Small intestine (tissue), 7 donors: ENCODE measurements at regions not wholly inside any gene's neighbourhood (a gene's known extent, or its start where the extent isn't known, plus 50 kb on each side); places are given as distances from the start of the nearest gene placed in this dataset.

ENCODE experiments used
- DNase-seq, 2 donors: peaks; one replicate each; pipeline versions ENCODE4 v3.0.0 to v3.0.0-alpha.2; 2013
- FAIRE-seq: peaks from 2 replicates; lab custom pipeline; 2012; peaks lifted over from hg19 to GRCh38; lab: Jason Lieb, UNC
- H3K27ac ChIP-seq, 3 donors: one replicate each; pipeline ENCODE4 v1.5.1; 2013; ENCODE audit warnings: low read length in 2 of 3, mild to moderate bottlenecking in 2 of 3, control low read depth in 1 of 3, inconsistent platforms in 1 of 3, low read depth in 1 of 3, moderate library complexity in 1 of 3
- H3K27me3 ChIP-seq, 3 donors: one replicate each; pipeline ENCODE4 v1.6.1; 2013; ENCODE audit warnings: low read length in 3 of 3, inconsistent platforms in 1 of 3; ENCODE audit not compliant: control insufficient read depth in 3 of 3, insufficient read depth in 3 of 3
- H3K36me3 ChIP-seq, 3 donors: one replicate each; pipeline ENCODE4 v1.6.1; 2013; ENCODE audit warnings: low read length in 3 of 3, inconsistent platforms in 1 of 3, low read depth in 1 of 3, mild to moderate bottlenecking in 1 of 3, moderate library complexity in 1 of 3; ENCODE audit not compliant: control insufficient read depth in 3 of 3, insufficient read depth in 2 of 3
- H3K4me1 ChIP-seq, 3 donors: one replicate each; pipeline ENCODE4 v1.6.1; 2013; ENCODE audit warnings: low read length in 2 of 3, inconsistent platforms in 1 of 3, low read depth in 1 of 3, mild to moderate bottlenecking in 1 of 3, moderate library complexity in 1 of 3; ENCODE audit not compliant: control insufficient read depth in 3 of 3, insufficient read depth in 2 of 3
- H3K4me3 ChIP-seq, 3 donors: one replicate each; pipeline ENCODE4 v1.5.1; 2013; ENCODE audit warnings: low read length in 3 of 3, control low read depth in 1 of 3, inconsistent platforms in 1 of 3, low read depth in 1 of 3, mild to moderate bottlenecking in 1 of 3, moderate library complexity in 1 of 3
- H3K9me3 ChIP-seq, 2 donors: one replicate each; pipeline ENCODE4 v1.6.1; 2013; ENCODE audit warnings: low read depth in 1 of 2, low read length in 1 of 2; ENCODE audit not compliant: control insufficient read depth in 2 of 2, insufficient read depth in 1 of 2
- WGBS, 3 donors: extraction: QIAGEN DNeasy Blood & Tissue Kit; methylation state at CpG; one replicate each; pipeline ENCODE4 v1.1.7; 2013; 5-methylcytosine and 5-hydroxymethylcytosine counted together
- donor health status: healthy with polysubstance abuse.
- donor health status: control.
- donor health status: control.
- donor health status: Bipolar disorder and iron deficiency.
- donor health status: healthy.

DNA sequence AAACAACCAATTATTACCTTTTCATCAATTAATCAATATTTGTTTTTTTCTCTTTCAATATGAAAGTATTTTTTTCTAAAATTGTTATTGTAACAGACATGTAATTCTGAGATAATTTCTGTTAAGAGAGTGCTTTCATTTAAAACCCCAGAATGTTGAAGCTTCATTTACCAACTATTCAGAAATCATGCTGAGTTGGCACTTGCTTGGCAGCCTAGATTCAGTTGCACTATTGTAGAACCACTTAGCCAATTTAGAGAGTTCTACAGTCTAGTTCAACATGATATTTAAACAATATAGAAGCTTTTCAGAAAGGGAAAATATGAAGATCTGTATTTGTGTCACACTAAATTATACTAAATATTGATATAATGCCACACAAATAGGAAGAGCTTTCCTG lies 56.1 kb upstream of the NKAIN2 start:
- H3K9me3 ChIP-seq = no peaks in the 10 kb centered on the region
- H3K27me3 ChIP-seq = no peaks in the 10 kb centered on the region
- no peak for DNase-seq
- no peaks in the 10 kb centered on the region for H3K4me1 ChIP-seq
- no peak for FAIRE-seq
- no peak overlapping the region for H3K4me3 ChIP-seq
- no peak overlapping the region for H3K27ac ChIP-seq
- no peaks in the 10 kb centered on the region for H3K36me3 ChIP-seq

DNA sequence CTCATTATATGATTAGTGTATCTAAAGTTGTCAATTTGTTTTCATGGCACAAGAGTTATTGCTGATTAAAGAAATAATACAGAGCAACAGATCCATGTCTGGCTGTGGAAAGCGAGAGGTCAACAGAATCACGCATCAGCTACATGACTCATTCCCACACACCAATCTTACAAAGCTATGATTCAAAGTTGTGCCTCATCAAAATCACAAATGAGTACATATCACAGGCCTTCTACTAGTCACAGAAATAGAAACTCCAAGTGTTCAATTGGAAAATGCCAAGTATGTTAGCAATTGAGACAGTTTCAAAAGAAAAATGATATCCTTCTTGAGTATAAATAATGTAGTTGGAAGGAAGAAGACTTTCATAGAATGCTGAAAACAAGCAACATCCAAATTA lies 57.8 kb upstream of the NKAIN2 start:
- no peaks in the 10 kb centered on the region for H3K36me3 ChIP-seq
- no peak overlapping the region for H3K27ac ChIP-seq
- no peaks in the 10 kb centered on the region for H3K4me1 ChIP-seq
- no peaks in the 10 kb centered on the region for H3K27me3 ChIP-seq
- no peak overlapping the region for H3K4me3 ChIP-seq
- no peak for FAIRE-seq
- 80 to 84% (median 81%) methylated on average over 2 of the region's 2 CpGs for WGBS, 3 donors
- DNase-seq = no peak
- H3K9me3 ChIP-seq = no peaks in the 10 kb centered on the region

GRCh38 chr6:123744840-123745239 lies 58.8 kb upstream of the NKAIN2 start:
- H3K36me3 ChIP-seq = no peaks in the 10 kb centered on the region
- no peaks in the 10 kb centered on the region for H3K9me3 ChIP-seq
- 45 to 68% (median 51%) methylated on average over 2 of the region's 2 CpGs for WGBS, 3 donors
- DNase-seq (no peak), FAIRE-seq (no peak)
- H3K27me3 ChIP-seq = no peaks in the 10 kb centered on the region
- no peak overlapping the region for H3K27ac ChIP-seq
- no peak overlapping the region for H3K4me3 ChIP-seq
- H3K4me1 ChIP-seq = no peaks in the 10 kb centered on the region

- Histone ChIP-seq H3K27me3 (no peaks in the 10 kb centered on the region), H3K4me1 (no peaks in the 10 kb centered on the region), H3K27ac (no peak overlapping the region), H3K4me3 (no peak overlapping the region), H3K9me3 (no peaks in the 10 kb centered on the region), H3K36me3 (no peaks in the 10 kb centered on the region)
- FAIRE-seq (no peak), DNase-seq (no peak)
Measured at GRCh38 chr6:123742626-123743025, 61.0 kb upstream of the NKAIN2 start.

GRCh38 chr6:123733180-123733579 lies 70.5 kb upstream of the NKAIN2 start:
- Histone ChIP-seq H3K4me3 (no peak overlapping the region), H3K9me3 (no peaks in the 10 kb centered on the region), H3K27ac (no peak overlapping the region), H3K4me1 (no peaks in the 10 kb centered on the region), H3K27me3 (no peaks in the 10 kb centered on the region), H3K36me3 (no peaks in the 10 kb centered on the region)
- FAIRE-seq = no peak
- no peak for DNase-seq

GRCh38 chr6:123716506-123716905 lies 79.8 kb upstream of the TRDN start:
- WGBS, 3 donors = 63 to 74% (median 70%) methylated on average over 3 of the region's 3 CpGs
- FAIRE-seq = no peak
- Histone ChIP-seq H3K27ac (no peak overlapping the region), H3K27me3 (no peaks in the 10 kb centered on the region), H3K36me3 (no peaks in the 10 kb centered on the region), H3K4me1 (peaks cover 0 to under 1% (median 0%) of the 10 kb centered on the region in 3 donors), H3K9me3 (no peaks in the 10 kb centered on the region), H3K4me3 (no peak overlapping the region)
- DNase-seq = no peak

GRCh38 chr6:123715006-123715863 lies 78.5 kb upstream of the TRDN start:
- 27 to 54% (median 37%) methylated on average over 7 of the region's 7 CpGs for WGBS, 3 donors
- Histone ChIP-seq H3K9me3 (no peaks in the 10 kb centered on the region), H3K4me3 (no peak overlapping the region), H3K27me3 (no peaks in the 10 kb centered on the region), H3K36me3 (no peaks in the 10 kb centered on the region), H3K4me1 (peaks cover 0 to 1% (median 0%) of the 10 kb centered on the region in 3 donors), H3K27ac (no peak overlapping the region)
- no peak for FAIRE-seq
- peak; percentile 2 to 64 for DNase-seq

- H3K4me3 ChIP-seq = no peak overlapping the region
- peaks cover 0 to 1% (median 0%) of the 10 kb centered on the region in 3 donors for H3K4me1 ChIP-seq
- H3K27me3 ChIP-seq = no peaks in the 10 kb centered on the region
- no peak overlapping the region for H3K27ac ChIP-seq
- WGBS, 3 donors = 84 to 88% (median 85%) methylated on average over 3 of the region's 3 CpGs
- DNase-seq = no peak
- H3K9me3 ChIP-seq = no peaks in the 10 kb centered on the region
- FAIRE-seq = no peak
- no peaks in the 10 kb centered on the region for H3K36me3 ChIP-seq
Measured at GRCh38 chr6:123712831-123713230, 76.1 kb upstream of the TRDN start.

DNA sequence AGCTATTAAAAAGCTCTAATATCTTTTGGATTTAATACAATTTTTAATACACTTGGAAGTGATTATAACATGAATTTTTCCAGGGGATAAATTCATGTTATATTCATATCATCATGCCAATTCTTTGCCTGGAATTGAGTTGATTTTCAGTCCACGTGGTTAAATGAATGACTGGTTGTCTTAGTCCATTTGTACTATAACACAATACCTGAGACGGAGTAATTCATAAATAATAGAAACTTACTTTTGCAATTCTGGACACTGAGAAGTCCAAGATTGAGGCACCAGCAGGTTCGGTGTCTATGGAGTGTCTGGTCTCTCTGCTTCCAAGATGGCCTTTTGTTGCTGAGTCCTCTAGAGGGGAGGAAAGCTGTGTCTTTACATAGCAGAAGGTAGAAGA lies 66.2 kb upstream of the TRDN start:
- Histone ChIP-seq H3K36me3 (no peaks in the 10 kb centered on the region), H3K27me3 (no peaks in the 10 kb centered on the region), H3K4me3 (no peak overlapping the region), H3K4me1 (no peaks in the 10 kb centered on the region), H3K9me3 (no peaks in the 10 kb centered on the region), H3K27ac (no peak overlapping the region)
- 83 to 96% (median 87%) methylated on average over 3 of the region's 3 CpGs for WGBS, 3 donors
- FAIRE-seq = no peak
- no peak for DNase-seq
